PC-3 (cell line): ENCODE measurements at regions not wholly inside any gene's neighbourhood (a gene's known extent, or its start where the extent isn't known, plus 50 kb on each side); places are given as distances from the start of the nearest gene placed in this dataset.

Source experiments
- EZH2 ChIP-seq: fragments of 300-600 bp; sonication (generic); IDR thresholded peaks from one replicate; pipeline ENCODE4 v1.6.1; 2017; ENCODE audit warnings: antibody characterized with exemption, mild to moderate bottlenecking, low read length; ENCODE audit not compliant: unreplicated experiment
- TF ChIP-seq, protein P1 (sequence below): fragments of 300-600 bp; sonication (generic); conservative IDR thresholded peaks from 2 replicates; pipeline ENCODE4 v1.5.1; 2017; ENCODE audit warnings: antibody characterized with exemption, low read depth, mild to moderate bottlenecking, low read length

GRCh38 chr9:97801180-97801579 is 51.8 kb upstream of the FOXE1 start:
- TF ChIP-seq EZH2: no peak
- TF ChIP-seq, protein P1, sequence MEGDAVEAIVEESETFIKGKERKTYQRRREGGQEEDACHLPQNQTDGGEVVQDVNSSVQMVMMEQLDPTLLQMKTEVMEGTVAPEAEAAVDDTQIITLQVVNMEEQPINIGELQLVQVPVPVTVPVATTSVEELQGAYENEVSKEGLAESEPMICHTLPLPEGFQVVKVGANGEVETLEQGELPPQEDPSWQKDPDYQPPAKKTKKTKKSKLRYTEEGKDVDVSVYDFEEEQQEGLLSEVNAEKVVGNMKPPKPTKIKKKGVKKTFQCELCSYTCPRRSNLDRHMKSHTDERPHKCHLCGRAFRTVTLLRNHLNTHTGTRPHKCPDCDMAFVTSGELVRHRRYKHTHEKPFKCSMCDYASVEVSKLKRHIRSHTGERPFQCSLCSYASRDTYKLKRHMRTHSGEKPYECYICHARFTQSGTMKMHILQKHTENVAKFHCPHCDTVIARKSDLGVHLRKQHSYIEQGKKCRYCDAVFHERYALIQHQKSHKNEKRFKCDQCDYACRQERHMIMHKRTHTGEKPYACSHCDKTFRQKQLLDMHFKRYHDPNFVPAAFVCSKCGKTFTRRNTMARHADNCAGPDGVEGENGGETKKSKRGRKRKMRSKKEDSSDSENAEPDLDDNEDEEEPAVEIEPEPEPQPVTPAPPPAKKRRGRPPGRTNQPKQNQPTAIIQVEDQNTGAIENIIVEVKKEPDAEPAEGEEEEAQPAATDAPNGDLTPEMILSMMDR: no peak
